HCT116 (cell line): ENCODE measurements at regions not wholly inside any gene's neighbourhood (a gene's known extent, or its start where the extent isn't known, plus 50 kb on each side); places are given as distances from the start of the nearest gene placed in this dataset.

Experiments used
- ATAC-seq: fragments of 200-7000 bp; cut with Tn5 transposase; 2 replicates; pipeline ENCODE4 v1.9.1; 2020; ENCODE audit warnings: mild to moderate bottlenecking, moderate library complexity
- BruUV-seq: library from RNA; stranded (reverse); fragments of 400-500 nt; replicated peaks from 2 replicates; lab custom pipeline; 2021; lab: Mats Ljungman, UMichigan
- CTCF ChIA-PET: fragments of 300-600 bp; sonication (Branson Sonifier 250); formaldehyde crosslinking; loops from one replicate; lab custom pipeline; 2021; ENCODE audit warnings: antibody characterized with exemption; lab: Charles Lee
- POLR2A ChIA-PET: fragments of 300-600, 350-600 bp; sonication (Branson Sonifier 250); formaldehyde crosslinking; loops from one replicate; lab custom pipeline; 2021; ENCODE audit warnings: antibody characterized with exemption; lab: Charles Lee
- RAD21 ChIA-PET, 2 experiments: fragments of 300-600 bp; sonication (Branson Sonifier 250); formaldehyde crosslinking; loops; one replicate each; lab custom pipeline; 2023; ENCODE audit warnings: low total read pairs in 2 of 2; ENCODE audit not compliant: uncharacterized antibody in 2 of 2, unreplicated experiment in 2 of 2, low non-redundant PET in 1 of 2; lab: Charles Lee
- DNase-seq: peaks from one replicate; pipeline ENCODE4 v3.0.0-alpha.2; 2010; ENCODE audit warnings: low read depth, low spot score
- H2AFZ ChIP-seq: fragments of 200-600 bp; shearing (Covaris generic), sonication (generic); 2 replicates; pipeline ENCODE4 v1.6.1; 2017; ENCODE audit warnings: low read depth, mixed run types, mixed read lengths, antibody characterized with exemption, low read length; ENCODE audit not compliant: poor library complexity, severe bottlenecking
- H3K27ac ChIP-seq: 2 replicates; pipeline ENCODE4 v1.5.1; 2012; ENCODE audit warnings: low read depth, low read length
- H3K27me3 ChIP-seq: fragments of 200-600 bp; sonication (generic); 2 replicates; pipeline ENCODE4 v1.6.1; 2016; ENCODE audit warnings: mixed run types, low read length, mixed read lengths; ENCODE audit not compliant: insufficient read depth
- H3K36me3 ChIP-seq, 2 experiments: fragments of 200-500 bp in 1 of 2; fragments of 200-600 bp in 1 of 2; sonication (Bioruptor generic) in 1 of 2; sonication (generic) in 1 of 2; 2 replicates each; pipeline versions ENCODE4 v1.5.1 to v1.6.1; 2014 to 2016; ENCODE audit warnings: low read length in 2 of 2, inconsistent platforms in 1 of 2, mixed read lengths in 1 of 2, mixed run types in 1 of 2; ENCODE audit not compliant: insufficient read depth in 2 of 2, control insufficient read depth in 1 of 2
- H3K4me1 ChIP-seq, 2 experiments: fragments of 200-600 bp in 1 of 2; sonication (generic) in 1 of 2; 2 replicates each; pipeline versions ENCODE4 v1.5.1 to v1.6.1; 2012 to 2017; ENCODE audit warnings: low read length in 2 of 2, inconsistent platforms in 1 of 2, mild to moderate bottlenecking in 1 of 2, mixed read lengths in 1 of 2, mixed run types in 1 of 2, moderate library complexity in 1 of 2; ENCODE audit not compliant: insufficient read depth in 2 of 2, control insufficient read depth in 1 of 2
- H3K4me2 ChIP-seq: fragments of 200-600 bp; sonication (generic); 2 replicates; pipeline ENCODE4 v1.6.1; 2017; ENCODE audit warnings: mixed run types, low read length, mixed read lengths
- H3K4me3 ChIP-seq, 2 experiments: fragments of 200-600 bp in 1 of 2; sonication (generic) in 1 of 2; replicated peaks in 1 of 2; 2 replicates each; pipeline ENCODE4 v1.5.1; 2011 to 2016; ENCODE audit warnings: low read length in 2 of 2, control low read depth in 1 of 2, low read depth in 1 of 2, mild to moderate bottlenecking in 1 of 2, mixed read lengths in 1 of 2, mixed run types in 1 of 2
- H3K79me2 ChIP-seq: fragments of 200-600 bp; sonication (generic); 2 replicates; pipeline ENCODE4 v1.6.1; 2017; ENCODE audit warnings: mild to moderate bottlenecking, mixed run types, low read length, moderate library complexity, mixed read lengths; ENCODE audit not compliant: insufficient read depth
- H3K9ac ChIP-seq: fragments of 200-600 bp; sonication (generic); 2 replicates; pipeline ENCODE4 v1.6.1; 2016; ENCODE audit warnings: low read length, mixed read lengths
- H3K9me2 ChIP-seq: fragments of 200-600 bp; sonication (generic), shearing (Covaris generic); 2 replicates; pipeline ENCODE4 v1.6.1; 2017; ENCODE audit warnings: mixed run types, mild to moderate bottlenecking, moderate library complexity; ENCODE audit not compliant: insufficient read depth
- H3K9me3 ChIP-seq, 2 experiments: fragments of 200-500 bp in 1 of 2; fragments of 200-600 bp in 1 of 2; sonication (Bioruptor generic) in 1 of 2; sonication (generic) in 1 of 2; 2 replicates each; pipeline ENCODE4 v1.6.1; 2014 to 2017; ENCODE audit warnings: low read length in 2 of 2, mixed read lengths in 2 of 2, inconsistent platforms in 1 of 2, low read depth in 1 of 2, mild to moderate bottlenecking in 1 of 2, mixed run types in 1 of 2, moderate library complexity in 1 of 2; ENCODE audit not compliant: control insufficient read depth in 1 of 2, insufficient read depth in 1 of 2
- H4K20me1 ChIP-seq: fragments of 200-600 bp; sonication (generic), shearing (Covaris generic); 2 replicates; pipeline ENCODE4 v1.6.1; 2017; ENCODE audit warnings: mixed run types, mild to moderate bottlenecking, moderate library complexity; ENCODE audit not compliant: insufficient read depth
- ATF3 ChIP-seq: IDR thresholded peaks from 2 replicates; pipeline ENCODE4 v1.6.1; 2012
- CBX3 ChIP-seq: IDR thresholded peaks from 2 replicates; pipeline ENCODE4 v1.6.1; 2012; ENCODE audit warnings: low read depth
- CEBPB ChIP-seq: IDR thresholded peaks from 2 replicates; pipeline ENCODE4 v1.6.1; 2012; ENCODE audit warnings: low read depth
- EGR1 ChIP-seq: IDR thresholded peaks from 2 replicates; pipeline ENCODE4 v1.6.1; 2012; ENCODE audit warnings: low read depth
- ELF1 ChIP-seq: IDR thresholded peaks from 2 replicates; pipeline ENCODE4 v1.6.1; 2012; ENCODE audit warnings: low read depth, borderline replicate concordance
- EZH2 ChIP-seq: fragments of 200-600 bp; sonication (generic); IDR thresholded peaks from 2 replicates; pipeline ENCODE4 v1.6.1; 2017; ENCODE audit warnings: antibody characterized with exemption, mixed run types
- FOSL1 ChIP-seq: IDR thresholded peaks from 2 replicates; pipeline ENCODE4 v1.6.1; 2012; ENCODE audit warnings: low read depth
- JUND ChIP-seq: IDR thresholded peaks from 2 replicates; pipeline ENCODE4 v1.6.1; 2012
- POLR2A ChIP-seq: IDR thresholded peaks from 2 replicates; pipeline ENCODE4 v1.7.0; 2011; ENCODE audit warnings: borderline replicate concordance; ENCODE audit not compliant: insufficient read depth, insufficient read length; ENCODE audit errors: extremely low read depth
- RAD21 ChIP-seq: IDR thresholded peaks from 2 replicates; pipeline ENCODE4 v1.6.1; 2012; ENCODE audit warnings: low read depth, mild to moderate bottlenecking
- SP1 ChIP-seq: IDR thresholded peaks from 2 replicates; pipeline ENCODE4 v1.6.1; 2012; ENCODE audit warnings: low read depth
- YY1 ChIP-seq: IDR thresholded peaks from 2 replicates; pipeline ENCODE4 v1.6.1; 2011; ENCODE audit warnings: low read length, low read depth, moderate library complexity, mild to moderate bottlenecking; ENCODE audit not compliant: insufficient replicate concordance; ENCODE audit errors: extremely low read depth
- ZFX ChIP-seq: fragments of 450-650 bp; IDR thresholded peaks from 2 replicates; pipeline ENCODE4 v1.6.1; 2017
- intact Hi-C: fragments of 100-400 bp; cut with micrococcal nuclease; formaldehyde crosslinking; loops from 2 replicates; pipeline ENCODE4 v1.10.0; 2022
- TF ChIP-seq, protein P1 (sequence below), 3 experiments: fragments of 200-600 bp in 1 of 3; sonication (generic) in 1 of 3; IDR thresholded peaks in 2 of 3; conservative IDR thresholded peaks in 1 of 3; 2 replicates each; pipeline ENCODE4 v1.5.1; 2012 to 2017; ENCODE audit warnings: low read depth in 2 of 3, low read length in 2 of 3, antibody characterized with exemption in 1 of 3, borderline replicate concordance in 1 of 3, control low read depth in 1 of 3, mild to moderate bottlenecking in 1 of 3, mixed read lengths in 1 of 3, mixed run types in 1 of 3, moderate library complexity in 1 of 3; ENCODE audit not compliant: insufficient read depth in 1 of 3
- TF ChIP-seq, protein P2 (sequence below): IDR thresholded peaks from 2 replicates; pipeline ENCODE4 v1.6.1; 2011; ENCODE audit warnings: mild to moderate bottlenecking, low read length, moderate library complexity; ENCODE audit not compliant: insufficient replicate concordance; ENCODE audit errors: extremely low read depth

GRCh38 chr13:71118779-71119364 lies 748.1 kb downstream of the DACH1 start:
- no peaks in the 10 kb centered on the region for H3K79me2 ChIP-seq
- intact Hi-C loops, result no loop called here
- no peak overlapping the region for H3K4me2 ChIP-seq
- H3K9ac ChIP-seq, result no peak overlapping the region
- ChIA-PET RAD21 (no interaction called here), POLR2A (no interaction called here), CTCF (no interaction called here)
- no peaks in the 10 kb centered on the region for H3K27me3 ChIP-seq
- H2AFZ ChIP-seq, result no peak overlapping the region
- no peaks in the 10 kb centered on the region for H3K4me1 ChIP-seq
- no peak overlapping the region for H3K4me3 ChIP-seq
- no TSS peak for BruUV-seq
- no peak overlapping the region for H3K27ac ChIP-seq
- no peaks in the 10 kb centered on the region for H3K9me2 ChIP-seq
- no peaks in the 10 kb centered on the region for H3K36me3 ChIP-seq
- no peaks in the 10 kb centered on the region for H3K9me3 ChIP-seq
- ATAC-seq (no peak), DNase-seq (no peak)
- H4K20me1 ChIP-seq, result no peaks in the 10 kb centered on the region
- TF ChIP-seq YY1 (no peak), FOSL1 (no peak), RAD21 (no peak), CEBPB (no peak), EGR1 (no peak), ATF3 (no peak)

DNA sequence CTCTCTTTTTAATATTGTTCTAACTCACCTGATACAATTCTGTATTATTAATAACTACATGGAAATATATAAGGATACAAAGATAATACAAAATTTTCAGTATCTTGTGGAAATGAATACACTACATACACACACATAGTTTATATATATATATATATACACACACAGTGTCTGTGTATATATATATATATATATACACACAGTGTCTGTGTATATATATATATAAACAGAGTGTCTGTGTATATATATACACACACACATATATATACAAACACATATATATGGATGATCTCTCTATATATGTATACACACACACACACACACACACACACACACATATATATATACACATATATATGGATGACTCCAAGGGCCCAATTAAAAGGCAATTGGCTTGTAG lies 749.1 kb downstream of the DACH1 start:
- CTCF ChIA-PET, result no interaction called here
- no peak for TF ChIP-seq ELF1
- TF ChIP-seq POLR2A, result no peak
- TF ChIP-seq, protein P1, sequence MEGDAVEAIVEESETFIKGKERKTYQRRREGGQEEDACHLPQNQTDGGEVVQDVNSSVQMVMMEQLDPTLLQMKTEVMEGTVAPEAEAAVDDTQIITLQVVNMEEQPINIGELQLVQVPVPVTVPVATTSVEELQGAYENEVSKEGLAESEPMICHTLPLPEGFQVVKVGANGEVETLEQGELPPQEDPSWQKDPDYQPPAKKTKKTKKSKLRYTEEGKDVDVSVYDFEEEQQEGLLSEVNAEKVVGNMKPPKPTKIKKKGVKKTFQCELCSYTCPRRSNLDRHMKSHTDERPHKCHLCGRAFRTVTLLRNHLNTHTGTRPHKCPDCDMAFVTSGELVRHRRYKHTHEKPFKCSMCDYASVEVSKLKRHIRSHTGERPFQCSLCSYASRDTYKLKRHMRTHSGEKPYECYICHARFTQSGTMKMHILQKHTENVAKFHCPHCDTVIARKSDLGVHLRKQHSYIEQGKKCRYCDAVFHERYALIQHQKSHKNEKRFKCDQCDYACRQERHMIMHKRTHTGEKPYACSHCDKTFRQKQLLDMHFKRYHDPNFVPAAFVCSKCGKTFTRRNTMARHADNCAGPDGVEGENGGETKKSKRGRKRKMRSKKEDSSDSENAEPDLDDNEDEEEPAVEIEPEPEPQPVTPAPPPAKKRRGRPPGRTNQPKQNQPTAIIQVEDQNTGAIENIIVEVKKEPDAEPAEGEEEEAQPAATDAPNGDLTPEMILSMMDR (IDR thresholded peaks at IDR 0.05 in 2 of 3, conservative IDR thresholded peaks at IDR 0.05 in 1 of 3; ENCODE audit: borderline replicate concordance in 1 of 3, insufficient read depth in 1 of 3, low read depth in 2 of 3, low read length in 2 of 3), result no peak
- TF ChIP-seq SP1, result no peak
- TF ChIP-seq, protein P2, sequence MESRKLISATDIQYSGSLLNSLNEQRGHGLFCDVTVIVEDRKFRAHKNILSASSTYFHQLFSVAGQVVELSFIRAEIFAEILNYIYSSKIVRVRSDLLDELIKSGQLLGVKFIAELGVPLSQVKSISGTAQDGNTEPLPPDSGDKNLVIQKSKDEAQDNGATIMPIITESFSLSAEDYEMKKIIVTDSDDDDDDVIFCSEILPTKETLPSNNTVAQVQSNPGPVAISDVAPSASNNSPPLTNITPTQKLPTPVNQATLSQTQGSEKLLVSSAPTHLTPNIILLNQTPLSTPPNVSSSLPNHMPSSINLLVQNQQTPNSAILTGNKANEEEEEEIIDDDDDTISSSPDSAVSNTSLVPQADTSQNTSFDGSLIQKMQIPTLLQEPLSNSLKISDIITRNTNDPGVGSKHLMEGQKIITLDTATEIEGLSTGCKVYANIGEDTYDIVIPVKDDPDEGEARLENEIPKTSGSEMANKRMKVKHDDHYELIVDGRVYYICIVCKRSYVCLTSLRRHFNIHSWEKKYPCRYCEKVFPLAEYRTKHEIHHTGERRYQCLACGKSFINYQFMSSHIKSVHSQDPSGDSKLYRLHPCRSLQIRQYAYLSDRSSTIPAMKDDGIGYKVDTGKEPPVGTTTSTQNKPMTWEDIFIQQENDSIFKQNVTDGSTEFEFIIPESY, result no peak
- no peak for TF ChIP-seq EZH2
- TF ChIP-seq RAD21, result no peak
- TF ChIP-seq ATF3, result no peak
- no peak for TF ChIP-seq ZFX
- no peak for TF ChIP-seq JUND
- no peak for TF ChIP-seq EGR1
- TF ChIP-seq CBX3, result no peak
- Histone ChIP-seq H3K4me1 (no peaks in the 10 kb centered on the region), H3K9ac (no peak overlapping the region), H3K9me3 (no peaks in the 10 kb centered on the region), H3K9me2 (no peaks in the 10 kb centered on the region), H3K79me2 (no peaks in the 10 kb centered on the region), H3K27ac (no peak overlapping the region), H3K4me2 (no peak overlapping the region), H2AFZ (no peak overlapping the region), H3K4me3 (no peak overlapping the region), H3K36me3 (no peaks in the 10 kb centered on the region), H4K20me1 (no peaks in the 10 kb centered on the region), H3K27me3 (no peaks in the 10 kb centered on the region)
- intact Hi-C loops, result no loop called here
- no TSS peak for BruUV-seq
- DNase-seq (no peak), ATAC-seq (no peak)
- POLR2A ChIA-PET, result no interaction called here
- RAD21 ChIA-PET, result no interaction called here
